Sigmoid colon (tissue), 4 donors: ENCODE measurements at regions not wholly inside any gene's neighbourhood (a gene's known extent, or its start where the extent isn't known, plus 50 kb on each side); places are given as distances from the start of the nearest gene placed in this dataset.

Source experiments
- CTCF ChIP-seq, 4 experiments: fragments of 450-650 bp in 3 of 4; fragments of 200-600 bp in 1 of 4; IDR thresholded peaks; one replicate each; pipeline ENCODE4 v1.5.1; 2016 to 2019; ENCODE audit warnings: antibody characterized with exemption in 4 of 4, mild to moderate bottlenecking in 3 of 4, moderate library complexity in 2 of 4
- EP300 ChIP-seq, 4 donors: sonication (generic); formaldehyde crosslinking; IDR thresholded peaks; one replicate each; pipeline ENCODE4 v1.6.1; 2017; ENCODE audit warnings: antibody characterized with exemption in 4 of 4
- POLR2AphosphoS5 ChIP-seq, 4 donors: sonication (generic); formaldehyde crosslinking; IDR thresholded peaks; one replicate each; pipeline ENCODE4 v1.6.1; 2017; ENCODE audit warnings: antibody characterized with exemption in 4 of 4

GRCh38 chr15:92520914-92521623, 127.4 kb downstream of the ST8SIA2 start:
- TF ChIP-seq CTCF (IDR thresholded peaks at IDR 0.05) (no peak), EP300 (IDR thresholded peaks at IDR 0.05) (no peak), POLR2AphosphoS5 (IDR thresholded peaks at IDR 0.05) (no peak)
